ENCODE measurements at regions not wholly inside any gene's neighbourhood (a gene's known extent, or its start where the extent isn't known, plus 50 kb on each side); places are given as distances from the start of the nearest gene placed in this dataset.

- DNase-seq (ENCODE audit: low read depth): no peak
- no peak overlapping the region for H3K4me3 ChIP-seq (ENCODE audit: low read depth, low read length)
- TF ChIP-seq CTCF (IDR thresholded peaks at IDR 0.05; ENCODE audit: insufficient read depth, low read depth, low read length, missing control alignments): no peak
Measured at GRCh38 chr16:65285128-65286048, 163.5 kb upstream of the CDH11 start.

GRCh38 chr16:65284626-65285025 is 162.8 kb upstream of the CDH11 start:
- no peak for TF ChIP-seq CTCF (IDR thresholded peaks at IDR 0.05; ENCODE audit: insufficient read depth, low read depth, low read length, missing control alignments)
- no peak for DNase-seq (ENCODE audit: low read depth)
- H3K4me3 ChIP-seq (ENCODE audit: low read depth, low read length): no peak overlapping the region

- no peak for TF ChIP-seq CTCF (IDR thresholded peaks at IDR 0.05; ENCODE audit: insufficient read depth, low read depth, low read length, missing control alignments)
- H3K4me3 ChIP-seq (ENCODE audit: low read depth, low read length): no peak overlapping the region
- no peak for DNase-seq (ENCODE audit: low read depth)
Measured at GRCh38 chr16:65283181-65283651, 161.4 kb upstream of the CDH11 start.

- DNase-seq (ENCODE audit: low read depth): no peak
- no peak for TF ChIP-seq CTCF (IDR thresholded peaks at IDR 0.05; ENCODE audit: insufficient read depth, low read depth, low read length, missing control alignments)
- no peak overlapping the region for H3K4me3 ChIP-seq (ENCODE audit: low read depth, low read length)
Measured at GRCh38 chr16:65281586-65281985, 159.7 kb upstream of the CDH11 start.

- no peak for DNase-seq (ENCODE audit: low read depth)
- no peak overlapping the region for H3K4me3 ChIP-seq (ENCODE audit: low read depth, low read length)
- TF ChIP-seq CTCF (IDR thresholded peaks at IDR 0.05; ENCODE audit: insufficient read depth, low read depth, low read length, missing control alignments): no peak
Measured at GRCh38 chr16:65280845-65281512, 159.1 kb upstream of the CDH11 start.

GRCh38 chr16:65279576-65279975 is 157.7 kb upstream of the CDH11 start:
- no peak for DNase-seq (ENCODE audit: low read depth)
- TF ChIP-seq CTCF (IDR thresholded peaks at IDR 0.05; ENCODE audit: insufficient read depth, low read depth, low read length, missing control alignments): no peak
- H3K4me3 ChIP-seq (ENCODE audit: low read depth, low read length): no peak overlapping the region
